DND-41 (cell line): ENCODE measurements at regions not wholly inside any gene's neighbourhood (a gene's known extent, or its start where the extent isn't known, plus 50 kb on each side); places are given as distances from the start of the nearest gene placed in this dataset.

Source experiments
- CTCF ChIP-seq: IDR thresholded peaks from 2 replicates; pipeline ENCODE4 v1.5.1; 2012; ENCODE audit warnings: borderline replicate concordance, low read length, moderate library complexity, mild to moderate bottlenecking; ENCODE audit not compliant: poor library complexity, severe bottlenecking; ENCODE audit errors: extremely low read depth
- EZH2 ChIP-seq: IDR thresholded peaks from 3 replicates; pipeline ENCODE4 v1.6.1; 2012; ENCODE audit warnings: borderline replicate concordance, low read depth, mild to moderate bottlenecking, moderate library complexity, low read length, inconsistent platforms; ENCODE audit not compliant: severe bottlenecking

GRCh38 chr2:220789961-220790360, 782.1 kb downstream of the EPHA4 start:
- no peak for TF ChIP-seq EZH2
- TF ChIP-seq CTCF = no peak
